ENCODE measurements at regions not wholly inside any gene's neighbourhood (a gene's known extent, or its start where the extent isn't known, plus 50 kb on each side); places are given as distances from the start of the nearest gene placed in this dataset.

DNA sequence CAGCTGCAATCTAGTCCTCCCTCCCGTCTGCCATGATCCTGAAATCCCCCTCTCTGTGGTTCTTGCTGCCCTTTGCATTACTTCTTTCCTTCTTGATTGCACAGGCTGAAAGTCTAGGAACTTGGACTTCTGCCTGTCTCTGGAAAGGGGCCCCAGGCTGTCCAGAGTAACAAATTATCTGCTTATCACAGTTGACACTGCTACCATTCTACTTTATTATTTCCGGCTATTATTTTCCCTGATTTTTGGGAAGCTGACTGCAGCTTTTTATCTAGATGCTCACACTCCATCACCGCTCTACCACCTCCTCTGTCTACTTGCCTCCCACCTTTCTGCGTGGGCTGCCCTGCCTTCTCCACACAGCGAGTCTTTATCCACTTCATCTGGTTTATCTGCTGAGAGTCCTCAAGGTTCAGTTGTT lies 202.1 kb upstream of the PLXNA2 start:
- no peaks in the 10 kb centered on the region for H3K27me3 ChIP-seq (ENCODE audit: control insufficient read depth, insufficient read depth)
- intact Hi-C loops (cut with DNase I) = no loop called here
- no peak overlapping the region for H3K4me3 ChIP-seq (ENCODE audit: low read length)
- H3K27ac ChIP-seq (ENCODE audit: low read length) = no peak overlapping the region
- ATAC-seq (no peak), DNase-seq (no peak)
- 33% methylated on average over 5 of the region's 5 CpGs for WGBS
- no peaks in the 10 kb centered on the region for H3K9me3 ChIP-seq (ENCODE audit: control insufficient read depth, low read length)
- no peaks in the 10 kb centered on the region for H3K4me1 ChIP-seq (ENCODE audit: control insufficient read depth, insufficient read depth, low read length)

DNA sequence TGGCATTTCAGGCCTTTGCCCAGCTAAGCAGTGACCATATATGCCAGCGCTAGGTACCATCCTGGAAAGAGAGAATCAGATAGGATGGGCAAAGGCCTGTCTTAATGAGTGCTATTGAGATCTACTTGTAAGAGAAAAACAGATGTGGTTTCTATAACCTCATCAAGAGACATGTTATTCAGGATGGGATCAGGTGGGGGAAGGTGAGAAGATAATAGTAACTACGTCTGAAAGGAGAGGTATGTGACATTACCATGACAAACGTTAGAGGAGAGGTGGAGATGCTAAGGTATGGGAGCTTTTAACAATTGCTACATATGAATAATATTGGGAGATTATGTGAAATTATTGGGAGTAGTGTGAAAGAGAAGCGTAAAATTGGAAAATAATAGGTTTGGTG lies 204.2 kb upstream of the PLXNA2 start:
- H3K4me3 ChIP-seq (ENCODE audit: low read length) = no peak overlapping the region
- no peak overlapping the region for H3K27ac ChIP-seq (ENCODE audit: low read length)
- no peak for DNase-seq
- H3K4me1 ChIP-seq (ENCODE audit: control insufficient read depth, insufficient read depth, low read length) = no peaks in the 10 kb centered on the region
- intact Hi-C loops (cut with DNase I) = no loop called here
- ATAC-seq = no peak
- 94% methylated on average over 4 of the region's 4 CpGs for WGBS
- no peaks in the 10 kb centered on the region for H3K27me3 ChIP-seq (ENCODE audit: control insufficient read depth, insufficient read depth)
- no peaks in the 10 kb centered on the region for H3K9me3 ChIP-seq (ENCODE audit: control insufficient read depth, low read length)

DNA sequence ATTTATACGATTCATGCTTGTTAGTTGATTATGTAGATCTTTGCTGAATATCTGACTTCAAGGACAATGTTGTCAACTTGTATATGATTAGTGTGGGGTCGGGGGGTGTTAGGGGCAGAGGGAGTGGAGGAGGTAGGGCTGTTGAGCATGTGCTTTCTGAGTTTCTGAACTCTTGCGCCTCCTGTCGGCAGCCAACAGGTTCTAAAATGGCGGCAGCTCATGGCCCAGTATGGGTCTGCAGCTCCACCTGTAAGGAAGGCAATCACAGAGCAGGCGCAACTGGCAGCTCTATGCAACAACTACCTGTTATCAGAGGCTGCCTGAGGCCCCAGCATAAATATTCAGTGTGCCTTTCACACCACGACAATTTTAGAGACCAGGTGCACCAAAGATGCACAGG lies 205.8 kb upstream of the PLXNA2 start:
- Histone ChIP-seq H3K27ac (ENCODE audit: low read length) (no peak overlapping the region), H3K9me3 (ENCODE audit: control insufficient read depth, low read length) (no peaks in the 10 kb centered on the region)
- 94% methylated on average over 7 of the region's 7 CpGs for WGBS

DNA sequence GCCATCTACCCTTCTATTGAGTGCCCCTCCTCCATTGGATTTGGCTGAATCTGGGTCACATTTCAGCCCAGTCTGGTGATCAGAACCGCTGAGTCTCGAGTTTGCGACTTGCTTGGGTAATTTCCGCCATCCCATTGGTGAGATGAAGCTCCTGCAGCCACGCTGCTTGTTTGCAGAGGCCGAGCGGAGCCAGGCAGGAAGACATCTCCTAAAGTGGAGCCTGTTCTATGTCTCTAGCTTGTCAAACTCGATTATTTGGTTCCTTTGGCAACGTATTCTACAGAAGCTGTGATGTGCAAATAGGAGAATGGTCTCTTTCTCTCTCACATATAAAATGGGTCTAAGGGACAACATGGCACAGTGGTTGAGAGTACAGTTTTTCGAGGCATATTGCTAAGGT lies 206.8 kb upstream of the PLXNA2 start:
- ATAC-seq = no peak
- intact Hi-C loops (cut with DNase I) = no loop called here
- H3K4me3 ChIP-seq (ENCODE audit: low read length) = no peak overlapping the region
- no peaks in the 10 kb centered on the region for H3K27me3 ChIP-seq (ENCODE audit: control insufficient read depth, insufficient read depth)
- H3K27ac ChIP-seq (ENCODE audit: low read length) = no peak overlapping the region
- H3K9me3 ChIP-seq (ENCODE audit: control insufficient read depth, low read length) = no peaks in the 10 kb centered on the region
- WGBS = 65% methylated on average over 10 of the region's 10 CpGs
- no peaks in the 10 kb centered on the region for H3K4me1 ChIP-seq (ENCODE audit: control insufficient read depth, insufficient read depth, low read length)
- peak in 1 of 3 donors; percentile 39 for DNase-seq

More for the DNA sequence above, 205.8 kb upstream of the PLXNA2 start:
- intact Hi-C loops (cut with DNase I) = no loop called here
- no peaks in the 10 kb centered on the region for H3K4me1 ChIP-seq (ENCODE audit: control insufficient read depth, insufficient read depth, low read length)
- no peak for ATAC-seq
- H3K4me3 ChIP-seq (ENCODE audit: low read length) = no peak overlapping the region
- no peak for DNase-seq
- no peaks in the 10 kb centered on the region for H3K27me3 ChIP-seq (ENCODE audit: control insufficient read depth, insufficient read depth)

DNA sequence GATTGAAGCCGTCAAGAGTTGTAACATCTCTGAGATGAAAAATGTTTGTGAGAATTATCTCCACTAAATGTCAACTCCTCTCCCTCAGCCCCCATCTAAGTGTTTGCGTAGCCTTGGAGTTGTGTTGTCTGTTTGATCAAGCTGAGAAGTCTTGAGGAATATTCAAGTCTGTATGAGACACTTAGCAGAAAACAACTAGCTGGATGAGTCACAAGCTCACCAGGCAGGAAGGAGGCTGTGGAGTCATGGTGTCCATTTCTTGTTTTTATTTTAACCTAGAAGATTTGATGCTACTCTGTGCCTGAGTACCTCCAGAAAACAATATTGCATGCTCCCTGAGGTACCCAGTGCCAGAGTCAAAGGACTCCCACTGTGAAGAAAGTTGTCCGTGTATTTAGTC lies 211.6 kb upstream of the PLXNA2 start:
- Histone ChIP-seq H3K27me3 (ENCODE audit: control insufficient read depth, insufficient read depth) (no peaks in the 10 kb centered on the region), H3K4me3 (ENCODE audit: low read length) (no peak overlapping the region), H3K9me3 (ENCODE audit: control insufficient read depth, low read length) (no peaks in the 10 kb centered on the region), H3K4me1 (ENCODE audit: control insufficient read depth, insufficient read depth, low read length) (no peaks in the 10 kb centered on the region), H3K27ac (ENCODE audit: low read length) (no peak overlapping the region)
- ATAC-seq = no peak
- intact Hi-C loops (cut with DNase I) = no loop called here
- 65% methylated on average over 3 of the region's 3 CpGs for WGBS
- DNase-seq = no peak

DNA sequence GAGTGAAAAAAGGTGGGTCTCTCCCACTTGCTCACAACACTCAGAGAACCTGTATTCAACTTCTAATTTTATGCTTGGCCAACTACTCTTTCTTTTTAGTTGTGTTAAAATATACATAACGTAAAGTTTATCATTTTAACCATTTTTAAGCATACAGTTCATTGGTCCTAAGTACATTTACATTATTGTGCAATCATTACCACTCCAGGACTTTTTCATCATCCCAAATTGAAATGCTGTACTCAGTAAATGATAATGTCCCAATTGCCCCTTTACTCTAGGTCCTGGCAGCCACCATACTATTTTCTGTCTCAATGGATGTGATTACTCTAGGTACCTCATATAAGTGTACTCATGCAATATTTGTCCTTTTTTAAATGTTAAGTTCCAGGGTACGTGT lies 212.3 kb upstream of the PLXNA2 start:
- H3K27me3 ChIP-seq (ENCODE audit: control insufficient read depth, insufficient read depth) = no peaks in the 10 kb centered on the region
- intact Hi-C loops (cut with DNase I) = no loop called here
- ATAC-seq (no peak), DNase-seq (no peak)
- WGBS = 82% methylated on average over 2 of the region's 2 CpGs
- no peak overlapping the region for H3K27ac ChIP-seq (ENCODE audit: low read length)
- H3K9me3 ChIP-seq (ENCODE audit: control insufficient read depth, low read length) = no peaks in the 10 kb centered on the region
- no peaks in the 10 kb centered on the region for H3K4me1 ChIP-seq (ENCODE audit: control insufficient read depth, insufficient read depth, low read length)
- H3K4me3 ChIP-seq (ENCODE audit: low read length) = no peak overlapping the region

DNA sequence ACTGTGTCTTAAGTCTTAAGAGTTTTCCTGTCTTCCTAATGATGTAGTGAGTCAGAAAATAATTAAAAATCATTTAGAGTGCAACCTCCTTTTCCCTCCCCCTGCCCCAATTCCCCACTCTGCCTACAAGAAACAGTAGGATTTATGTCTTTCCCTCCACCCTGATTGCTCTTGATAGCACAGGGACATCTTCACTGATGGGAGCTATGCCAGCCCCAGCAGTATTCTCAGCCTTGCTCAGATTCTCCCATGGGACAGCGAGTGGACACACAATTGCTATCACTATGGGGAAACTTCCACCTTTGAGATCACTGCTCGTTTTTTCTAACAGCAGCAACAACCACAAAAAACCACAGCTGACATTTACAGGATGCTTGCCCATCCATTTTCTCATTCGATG lies 216.6 kb upstream of the PLXNA2 start:
- no peaks in the 10 kb centered on the region for H3K9me3 ChIP-seq (ENCODE audit: control insufficient read depth, low read length)
- no peaks in the 10 kb centered on the region for H3K4me1 ChIP-seq (ENCODE audit: control insufficient read depth, insufficient read depth, low read length)
- 78% methylated on average over 3 of the region's 3 CpGs for WGBS
- H3K27me3 ChIP-seq (ENCODE audit: control insufficient read depth, insufficient read depth) = no peaks in the 10 kb centered on the region
- DNase-seq (no peak), ATAC-seq (no peak)
- H3K27ac ChIP-seq (ENCODE audit: low read length) = no peak overlapping the region
- intact Hi-C loops (cut with DNase I) = no loop called here
- H3K4me3 ChIP-seq (ENCODE audit: low read length) = no peak overlapping the region

DNA sequence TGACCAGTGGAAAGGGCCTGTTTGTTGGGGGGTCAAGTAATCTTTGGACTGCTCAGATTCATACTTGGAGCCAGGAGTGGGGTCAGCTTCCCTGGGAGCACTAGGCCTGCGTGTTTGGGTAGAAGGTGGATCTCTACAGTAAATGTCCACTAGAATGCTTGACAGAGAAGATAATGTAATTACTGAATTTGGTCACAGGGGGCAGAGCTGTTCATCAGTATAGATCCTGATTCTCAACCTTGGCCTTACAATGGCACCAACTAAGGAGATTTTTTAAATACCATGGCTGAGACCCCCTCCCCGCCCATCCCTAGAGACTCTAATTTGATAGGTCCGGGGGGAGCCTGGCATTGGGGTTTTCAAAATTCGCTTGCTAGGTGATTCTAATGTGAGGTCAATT lies 217.5 kb upstream of the PLXNA2 start:
- intact Hi-C loops (cut with DNase I) = no loop called here
- no peaks in the 10 kb centered on the region for H3K4me1 ChIP-seq (ENCODE audit: control insufficient read depth, insufficient read depth, low read length)
- DNase-seq (no peak), ATAC-seq (no peak)
- no peaks in the 10 kb centered on the region for H3K27me3 ChIP-seq (ENCODE audit: control insufficient read depth, insufficient read depth)
- no peak overlapping the region for H3K27ac ChIP-seq (ENCODE audit: low read length)
- H3K9me3 ChIP-seq (ENCODE audit: control insufficient read depth, low read length) = no peaks in the 10 kb centered on the region
- no peak overlapping the region for H3K4me3 ChIP-seq (ENCODE audit: low read length)
- 86% methylated on average over 4 of the region's 4 CpGs for WGBS

DNA sequence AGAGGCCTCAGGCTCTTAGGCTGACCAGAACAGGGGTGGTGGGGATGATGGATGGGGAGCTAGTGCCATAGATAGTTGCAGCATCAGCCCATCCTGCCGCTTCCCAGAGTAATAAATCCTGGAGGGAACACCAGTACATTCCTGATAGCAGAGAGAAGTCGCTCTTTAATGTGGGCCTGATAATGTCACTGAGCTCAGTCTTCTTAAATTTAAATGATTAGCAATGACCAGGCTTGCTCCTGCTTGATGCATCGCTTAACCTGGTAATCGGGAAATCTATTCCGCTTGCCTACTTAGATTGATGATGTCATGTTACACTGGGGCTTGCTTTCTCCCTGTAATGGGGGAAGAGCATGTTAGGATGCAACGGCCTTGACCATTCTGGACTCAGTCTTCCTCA lies 218.6 kb upstream of the PLXNA2 start:
- H3K27ac ChIP-seq (ENCODE audit: low read length) = no peak overlapping the region
- intact Hi-C loops (cut with DNase I) = no loop called here
- no peaks in the 10 kb centered on the region for H3K4me1 ChIP-seq (ENCODE audit: control insufficient read depth, insufficient read depth, low read length)
- no peak overlapping the region for H3K4me3 ChIP-seq (ENCODE audit: low read length)
- DNase-seq = no peak
- WGBS = 77% methylated on average over 6 of the region's 6 CpGs
- no peaks in the 10 kb centered on the region for H3K9me3 ChIP-seq (ENCODE audit: control insufficient read depth, low read length)
- no peak for ATAC-seq
- H3K27me3 ChIP-seq (ENCODE audit: control insufficient read depth, insufficient read depth) = no peaks in the 10 kb centered on the region

DNA sequence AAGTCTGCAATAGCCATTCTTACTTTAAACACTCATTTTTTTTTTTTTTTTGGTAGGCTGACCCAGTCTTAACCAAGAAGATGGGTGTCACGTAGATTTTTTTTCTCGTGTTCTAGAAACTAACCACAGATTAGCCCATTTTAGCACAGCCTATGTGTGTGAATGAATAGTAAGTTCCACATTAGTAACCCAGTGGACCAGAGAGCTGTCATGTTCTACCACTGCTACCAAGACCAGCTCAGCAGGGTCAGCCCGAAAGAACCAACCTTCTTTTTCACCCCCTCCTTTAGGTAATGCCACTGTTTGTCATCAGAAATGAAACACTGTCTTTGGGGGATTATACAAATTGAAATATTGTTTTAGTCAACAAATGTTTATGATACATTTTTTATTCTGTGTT lies 221.1 kb upstream of the PLXNA2 start:
- Histone ChIP-seq H3K4me1 (ENCODE audit: control insufficient read depth, insufficient read depth, low read length) (no peaks in the 10 kb centered on the region), H3K27me3 (ENCODE audit: control insufficient read depth, insufficient read depth) (no peaks in the 10 kb centered on the region), H3K4me3 (ENCODE audit: low read length) (no peak overlapping the region), H3K27ac (ENCODE audit: low read length) (no peak overlapping the region), H3K9me3 (ENCODE audit: control insufficient read depth, low read length) (no peaks in the 10 kb centered on the region)
- DNase-seq = no peak
- no peak for ATAC-seq
- WGBS = 93% methylated on average over 3 of the region's 3 CpGs
- intact Hi-C loops (cut with DNase I) = no loop called here

DNA sequence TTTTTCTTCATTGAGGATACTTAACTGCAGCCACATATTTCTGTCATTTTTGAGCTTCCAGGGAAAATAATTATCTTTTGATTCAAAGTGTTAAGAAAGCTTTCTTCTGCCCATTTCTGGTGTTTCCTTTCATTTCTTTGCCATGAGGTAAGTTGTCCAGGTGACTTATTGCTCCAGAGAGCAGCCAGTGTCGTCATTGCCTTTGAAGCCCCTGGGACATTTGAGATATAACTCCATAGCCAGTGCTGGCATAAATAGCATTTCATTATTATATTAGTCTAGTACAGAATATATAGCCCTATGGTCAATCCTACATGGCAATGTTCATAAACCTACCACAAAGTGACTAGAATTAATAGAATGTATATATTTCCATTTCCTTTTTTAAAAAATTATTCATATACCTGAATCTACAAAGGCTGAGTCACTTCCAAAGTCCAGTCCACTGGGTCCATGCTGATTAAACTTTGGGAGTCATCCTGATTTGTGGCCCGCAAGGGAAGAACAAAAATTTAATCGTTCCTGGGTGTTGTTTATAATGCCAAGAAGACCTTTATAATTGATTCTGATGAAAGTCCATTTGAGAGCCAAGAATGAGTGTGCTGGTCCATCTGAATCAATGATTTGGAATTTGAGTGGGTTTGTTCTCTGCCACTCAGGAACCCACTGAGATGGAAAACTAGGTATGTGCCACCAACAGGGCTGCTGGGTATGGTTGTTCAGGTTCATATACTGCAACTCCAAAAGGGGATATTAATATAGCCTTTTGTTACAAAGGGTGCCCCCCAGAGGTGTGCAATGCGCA lies 221.8 kb upstream of the PLXNA2 start:
- WGBS = 79% methylated on average over 4 of the region's 4 CpGs
- intact Hi-C loops (cut with DNase I) = no loop called here
- H3K27ac ChIP-seq (ENCODE audit: low read length) = no peak overlapping the region
- no peaks in the 10 kb centered on the region for H3K4me1 ChIP-seq (ENCODE audit: control insufficient read depth, insufficient read depth, low read length)
- DNase-seq (no peak), ATAC-seq (no peak)
- no peaks in the 10 kb centered on the region for H3K27me3 ChIP-seq (ENCODE audit: control insufficient read depth, insufficient read depth)
- no peak overlapping the region for H3K4me3 ChIP-seq (ENCODE audit: low read length)
- no peaks in the 10 kb centered on the region for H3K9me3 ChIP-seq (ENCODE audit: control insufficient read depth, low read length)
